Naive thymus-derived CD4-positive, alpha-beta T cell (primary cell): ENCODE measurements at regions not wholly inside any gene's neighbourhood (a gene's known extent, or its start where the extent isn't known, plus 50 kb on each side); places are given as distances from the start of the nearest gene placed in this dataset.
A peak's percentile ranks its signal among the peaks of the same experiment; 100 is the strongest.

Experiments used
- ATAC-seq: fragments of 150-1000 bp; cut with Tn5 transposase; 2 replicates; pipeline ENCODE4 v1.10.0; 2021; ENCODE audit warnings: mild to moderate bottlenecking, moderate library complexity
- CTCF ChIA-PET: fragments of 350-600 bp; sonication (Branson Sonifier 250); formaldehyde crosslinking; loops from one replicate; lab custom pipeline; 2021; ENCODE audit warnings: antibody characterized with exemption; lab: Charles Lee
- POLR2A ChIA-PET: fragments of 350-600 bp; sonication (Branson Sonifier 250); formaldehyde crosslinking; loops from one replicate; lab custom pipeline; 2021; ENCODE audit warnings: antibody characterized with exemption, inconsistent platforms; lab: Charles Lee
- DNase-seq, 9 donors: peaks; one replicate each; pipeline versions ENCODE4 v3.0.0 to v3.0.0-alpha.2; 2020 to 2022; ENCODE audit warnings: mixed read lengths in 1 of 9
- H3K27ac ChIP-seq: one replicate; pipeline ENCODE4 v1.7.0; 2013; ENCODE audit warnings: mild to moderate bottlenecking, low read depth, low read length, moderate library complexity
- H3K27me3 ChIP-seq, 2 donors: one replicate each; pipeline ENCODE4 v1.7.0; 2013; ENCODE audit warnings: low read length in 2 of 2, mild to moderate bottlenecking in 2 of 2, moderate library complexity in 2 of 2; ENCODE audit not compliant: control insufficient read depth in 2 of 2, insufficient read depth in 2 of 2
- H3K36me3 ChIP-seq, 3 experiments: 1 replicate in 2 of 3; 2 replicates in 1 of 3; pipeline ENCODE4 v1.7.0; 2013; ENCODE audit warnings: low read length in 3 of 3, mild to moderate bottlenecking in 3 of 3, moderate library complexity in 1 of 3; ENCODE audit not compliant: insufficient read depth in 3 of 3, control insufficient read depth in 2 of 3
- H3K4me1 ChIP-seq, 2 donors: one replicate each; pipeline ENCODE4 v1.7.0; 2013; ENCODE audit warnings: low read length in 2 of 2, mild to moderate bottlenecking in 2 of 2, moderate library complexity in 1 of 2; ENCODE audit not compliant: control insufficient read depth in 2 of 2, insufficient read depth in 2 of 2
- H3K4me3 ChIP-seq: 2 replicates; pipeline ENCODE4 v1.7.0; 2013; ENCODE audit warnings: mild to moderate bottlenecking, low read length
- H3K9me3 ChIP-seq, 3 experiments: 1 replicate in 2 of 3; 2 replicates in 1 of 3; pipeline ENCODE4 v1.7.0; 2013; ENCODE audit warnings: low read length in 3 of 3; ENCODE audit not compliant: control insufficient read depth in 2 of 3
- H3K27ac Mint-ChIP-seq, 9 donors: one replicate each; pipeline ENCODE4 v1.8.0; 2020 to 2022; ENCODE audit warnings: mixed read lengths in 9 of 9, mild to moderate bottlenecking in 8 of 9, moderate library complexity in 5 of 9, inconsistent platforms in 2 of 9
- H3K27me3 Mint-ChIP-seq, 5 donors: one replicate each; pipeline ENCODE4 v1.8.0; 2021 to 2022; ENCODE audit warnings: mixed read lengths in 5 of 5, mild to moderate bottlenecking in 1 of 5
- H3K36me3 Mint-ChIP-seq, 5 donors: one replicate each; pipeline ENCODE4 v1.8.0; 2020 to 2022; ENCODE audit warnings: mixed read lengths in 5 of 5, mild to moderate bottlenecking in 3 of 5, inconsistent platforms in 1 of 5
- H3K4me1 Mint-ChIP-seq, 7 donors: one replicate each; pipeline ENCODE4 v1.8.0; 2020 to 2022; ENCODE audit warnings: mixed read lengths in 7 of 7, mild to moderate bottlenecking in 3 of 7, inconsistent platforms in 1 of 7
- H3K4me3 Mint-ChIP-seq, 10 donors: one replicate each; pipeline ENCODE4 v1.8.0; 2020 to 2022; ENCODE audit warnings: mild to moderate bottlenecking in 10 of 10, mixed read lengths in 10 of 10, moderate library complexity in 6 of 10, inconsistent platforms in 2 of 10
- H3K9me3 Mint-ChIP-seq, 11 donors: one replicate each; pipeline ENCODE4 v1.8.0; 2020 to 2022; ENCODE audit warnings: mixed read lengths in 11 of 11, mild to moderate bottlenecking in 4 of 11, inconsistent platforms in 1 of 11, moderate library complexity in 1 of 11
- intact Hi-C, 2 donors: fragments of 100-400 bp; cut with micrococcal nuclease; formaldehyde crosslinking; loops; one replicate each; pipeline ENCODE4 v1.15.1; 2023

DNA sequence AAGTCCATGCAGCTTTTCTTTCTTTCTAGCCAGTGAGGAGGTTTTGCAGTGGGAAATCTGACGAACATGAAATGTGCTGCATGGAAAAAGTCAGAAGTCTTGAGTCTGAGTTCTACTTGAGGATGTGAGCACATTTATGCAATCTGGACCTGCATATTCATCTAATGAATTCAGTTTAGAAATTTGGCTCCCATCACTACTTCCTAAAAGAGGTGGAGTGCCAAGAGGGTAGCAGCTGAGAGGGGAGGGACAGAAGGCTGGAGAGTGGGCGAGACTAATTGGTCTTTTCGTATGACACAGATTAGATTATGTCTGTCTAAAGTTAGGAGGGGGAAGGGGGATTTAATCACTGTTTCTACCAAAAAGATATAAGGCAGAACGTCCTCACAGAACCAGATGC, 535.9 kb downstream of the IQCM start:
- no peaks in the 10 kb centered on the region for H3K4me1 Mint-ChIP-seq
- ChIA-PET CTCF (no interaction called here), POLR2A (no interaction called here)
- no peaks in the 10 kb centered on the region for H3K36me3 ChIP-seq
- H3K27me3 ChIP-seq: no peaks in the 10 kb centered on the region
- H3K4me3 ChIP-seq: no peak overlapping the region
- ATAC-seq: no peak
- H3K27me3 Mint-ChIP-seq: peaks cover 0 to 5% (median 0%) of the 10 kb centered on the region in 5 donors
- H3K27ac Mint-ChIP-seq: no peak overlapping the region
- peaks cover 0 to 8% (median 0%) of the 10 kb centered on the region in 11 donors for H3K9me3 Mint-ChIP-seq
- intact Hi-C loops: no loop called here
- no peaks in the 10 kb centered on the region for H3K9me3 ChIP-seq
- no peaks in the 10 kb centered on the region for H3K36me3 Mint-ChIP-seq
- H3K27ac ChIP-seq: no peak overlapping the region
- DNase-seq: no peak
- no peaks in the 10 kb centered on the region for H3K4me1 ChIP-seq
- no peak overlapping the region for H3K4me3 Mint-ChIP-seq

DNA sequence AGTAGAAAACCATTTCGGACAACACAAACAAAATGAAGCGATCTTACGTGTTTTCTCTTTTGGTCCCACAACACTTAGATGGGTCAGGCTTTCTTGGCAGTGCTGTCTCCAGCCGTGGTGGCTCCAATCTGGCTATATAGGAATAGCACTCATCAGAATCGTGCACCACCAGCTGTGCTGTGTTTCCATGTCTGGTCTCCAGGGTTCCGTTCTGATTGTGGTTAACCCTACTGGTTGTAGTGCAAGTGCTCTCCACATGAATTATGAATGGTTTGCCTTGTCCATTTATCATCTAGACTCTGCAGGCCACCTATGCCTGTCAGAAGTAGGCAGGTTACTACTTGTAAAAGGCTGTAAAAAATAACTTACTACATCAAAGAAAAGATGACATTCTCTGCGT, 536.3 kb downstream of the IQCM start:
- H3K27ac ChIP-seq: no peak overlapping the region
- H3K27me3 ChIP-seq: no peaks in the 10 kb centered on the region
- H3K9me3 ChIP-seq: no peaks in the 10 kb centered on the region
- no peaks in the 10 kb centered on the region for H3K36me3 ChIP-seq
- no peaks in the 10 kb centered on the region for H3K4me1 ChIP-seq
- peaks cover 0 to 8% (median 0%) of the 10 kb centered on the region in 11 donors for H3K9me3 Mint-ChIP-seq
- DNase-seq: no peak
- ChIA-PET POLR2A (no interaction called here), CTCF (no interaction called here)
- peaks cover 0 to 5% (median 0%) of the 10 kb centered on the region in 5 donors for H3K27me3 Mint-ChIP-seq
- H3K4me3 ChIP-seq: no peak overlapping the region
- no peak for ATAC-seq
- H3K27ac Mint-ChIP-seq: no peak overlapping the region
- intact Hi-C loops: no loop called here
- no peaks in the 10 kb centered on the region for H3K36me3 Mint-ChIP-seq
- H3K4me1 Mint-ChIP-seq: no peaks in the 10 kb centered on the region
- no peak overlapping the region for H3K4me3 Mint-ChIP-seq

DNA sequence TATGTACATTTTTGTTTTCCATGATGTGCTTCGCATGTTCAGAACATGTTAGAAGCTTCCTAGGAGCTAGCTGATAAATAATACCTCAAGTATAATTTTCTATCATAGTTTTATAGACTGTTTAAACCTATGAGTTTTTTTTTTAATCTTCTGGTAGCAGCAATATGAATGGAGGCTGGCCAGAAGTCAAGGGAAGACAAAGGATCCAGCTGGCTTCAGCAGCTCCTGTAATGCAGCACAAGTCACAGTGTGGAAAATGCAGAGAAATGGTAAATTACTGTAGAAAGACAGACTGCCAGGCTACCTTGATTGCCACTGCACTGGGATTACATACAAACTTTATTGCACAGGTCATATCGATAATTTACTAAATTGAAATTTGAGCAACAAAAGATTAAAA, 537.9 kb downstream of the IQCM start:
- Mint-ChIP-seq H3K27me3 (peaks cover 0 to 5% (median 0%) of the 10 kb centered on the region in 5 donors), H3K27ac (no peak overlapping the region), H3K36me3 (no peaks in the 10 kb centered on the region), H3K4me1 (no peaks in the 10 kb centered on the region), H3K4me3 (no peak overlapping the region), H3K9me3 (peaks cover 0 to 13% (median 0%) of the 10 kb centered on the region in 11 donors)
- ATAC-seq (no peak), DNase-seq (no peak)
- no peaks in the 10 kb centered on the region for H3K4me1 ChIP-seq
- H3K27ac ChIP-seq: no peak overlapping the region
- H3K4me3 ChIP-seq: no peak overlapping the region
- intact Hi-C loops: no loop called here
- POLR2A ChIA-PET: no interaction called here
- no peaks in the 10 kb centered on the region for H3K27me3 ChIP-seq
- H3K9me3 ChIP-seq: no peaks in the 10 kb centered on the region
- H3K36me3 ChIP-seq: no peaks in the 10 kb centered on the region
- CTCF ChIA-PET: no interaction called here

DNA sequence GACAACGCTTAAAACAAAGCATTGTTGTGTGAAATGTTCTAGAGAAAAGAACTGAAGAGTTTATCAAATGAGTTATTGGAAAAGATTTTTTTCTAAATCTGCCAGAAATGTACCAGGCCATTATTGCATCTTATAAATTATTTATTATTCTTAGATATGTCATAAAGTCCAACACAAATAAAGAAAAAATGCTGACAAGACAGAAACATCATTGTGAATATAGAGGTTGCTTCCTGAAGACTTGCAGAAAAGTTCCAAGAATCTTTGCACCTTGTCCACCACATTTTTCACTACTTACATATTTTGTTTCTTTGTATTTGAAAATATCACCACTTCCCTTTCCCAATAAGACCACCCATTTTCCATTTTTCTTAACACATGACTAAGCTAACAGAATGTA, 545.8 kb downstream of the IQCM start:
- H3K27me3 ChIP-seq: no peaks in the 10 kb centered on the region
- H3K4me3 Mint-ChIP-seq: no peak overlapping the region
- H3K27ac ChIP-seq: no peak overlapping the region
- no peaks in the 10 kb centered on the region for H3K9me3 ChIP-seq
- ATAC-seq (no peak), DNase-seq (no peak)
- ChIA-PET CTCF (no interaction called here), POLR2A (no interaction called here)
- no peaks in the 10 kb centered on the region for H3K36me3 Mint-ChIP-seq
- H3K27me3 Mint-ChIP-seq: peaks cover 0 to 6% (median 3%) of the 10 kb centered on the region in 5 donors
- H3K27ac Mint-ChIP-seq: no peak overlapping the region
- no peak overlapping the region for H3K4me3 ChIP-seq
- H3K36me3 ChIP-seq: no peaks in the 10 kb centered on the region
- no peaks in the 10 kb centered on the region for H3K4me1 ChIP-seq
- peaks cover 0 to 10% (median 0%) of the 10 kb centered on the region in 11 donors for H3K9me3 Mint-ChIP-seq
- intact Hi-C loops: loop anchor here in 1 of 2 donors (10.0 kb wide), 1 partner anchor 1345 kb away; no protein-coding TSS in a partner anchor
- H3K4me1 Mint-ChIP-seq: no peaks in the 10 kb centered on the region

DNA sequence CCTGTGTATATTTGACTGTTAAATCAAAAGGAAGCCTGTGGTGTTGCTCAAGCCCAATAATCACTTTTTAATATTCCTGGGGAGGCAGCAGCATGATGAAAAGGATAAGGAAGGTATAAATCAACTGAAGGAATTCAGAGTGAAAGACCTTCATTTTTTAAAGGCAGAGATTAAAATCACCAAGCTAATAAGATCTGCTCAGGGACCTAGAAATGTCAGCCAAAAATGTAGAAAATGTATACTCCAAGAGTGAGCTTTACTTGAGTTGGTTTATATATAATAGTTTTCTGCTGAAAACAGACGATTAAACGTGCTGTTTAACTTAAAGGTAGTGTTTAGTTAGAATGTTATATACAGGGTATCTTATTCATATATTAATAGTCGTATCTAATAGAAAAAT, 549.3 kb downstream of the IQCM start:
- Histone ChIP-seq H3K36me3 (no peaks in the 10 kb centered on the region), H3K27ac (no peak overlapping the region), H3K4me1 (no peaks in the 10 kb centered on the region), H3K9me3 (no peaks in the 10 kb centered on the region), H3K4me3 (no peak overlapping the region), H3K27me3 (no peaks in the 10 kb centered on the region)
- Mint-ChIP-seq H3K4me1 (no peaks in the 10 kb centered on the region), H3K27ac (no peak overlapping the region), H3K36me3 (no peaks in the 10 kb centered on the region), H3K4me3 (no peak overlapping the region), H3K9me3 (peaks cover 0 to 8% (median 3%) of the 10 kb centered on the region in 11 donors), H3K27me3 (peaks cover 0 to 6% (median 0%) of the 10 kb centered on the region in 5 donors)
- ChIA-PET POLR2A (no interaction called here), CTCF (no interaction called here)
- no peak for ATAC-seq
- intact Hi-C loops: loop anchor here in 1 of 2 donors (10.0 kb wide), 1 partner anchor 1342 kb away; no protein-coding TSS in a partner anchor
- DNase-seq: no peak

DNA sequence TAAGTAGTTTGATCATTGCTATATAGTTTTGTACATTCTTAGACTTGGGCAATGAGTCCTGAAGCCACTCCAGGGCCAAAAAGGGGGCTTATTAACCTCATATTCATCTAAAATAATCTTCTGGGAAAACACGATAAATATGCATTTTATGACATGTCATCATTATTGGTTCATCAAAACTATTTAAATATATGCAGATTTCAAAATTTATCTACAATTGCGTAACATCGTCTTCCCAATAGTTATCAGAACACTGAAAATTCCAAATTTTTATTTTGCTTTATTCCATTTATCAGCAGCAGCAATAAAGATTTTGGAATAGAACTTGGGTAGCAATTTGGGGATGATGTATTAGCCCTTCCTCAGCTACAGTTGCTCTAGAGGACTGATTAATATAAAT, 550.0 kb downstream of the IQCM start:
- H3K4me3 Mint-ChIP-seq: no peak overlapping the region
- no peaks in the 10 kb centered on the region for H3K36me3 Mint-ChIP-seq
- no peak for ATAC-seq
- peaks cover 0 to 6% (median 0%) of the 10 kb centered on the region in 5 donors for H3K27me3 Mint-ChIP-seq
- Histone ChIP-seq H3K36me3 (no peaks in the 10 kb centered on the region), H3K4me1 (no peaks in the 10 kb centered on the region), H3K27me3 (no peaks in the 10 kb centered on the region), H3K4me3 (no peak overlapping the region), H3K9me3 (no peaks in the 10 kb centered on the region), H3K27ac (no peak overlapping the region)
- H3K27ac Mint-ChIP-seq: no peak overlapping the region
- peaks cover 0 to 8% (median 3%) of the 10 kb centered on the region in 11 donors for H3K9me3 Mint-ChIP-seq
- CTCF ChIA-PET: no interaction called here
- no peak for DNase-seq
- POLR2A ChIA-PET: no interaction called here
- no peaks in the 10 kb centered on the region for H3K4me1 Mint-ChIP-seq
- intact Hi-C loops: loop anchor here in 1 of 2 donors (10.0 kb wide), 1 partner anchor 1341 kb away; no protein-coding TSS in a partner anchor

DNA sequence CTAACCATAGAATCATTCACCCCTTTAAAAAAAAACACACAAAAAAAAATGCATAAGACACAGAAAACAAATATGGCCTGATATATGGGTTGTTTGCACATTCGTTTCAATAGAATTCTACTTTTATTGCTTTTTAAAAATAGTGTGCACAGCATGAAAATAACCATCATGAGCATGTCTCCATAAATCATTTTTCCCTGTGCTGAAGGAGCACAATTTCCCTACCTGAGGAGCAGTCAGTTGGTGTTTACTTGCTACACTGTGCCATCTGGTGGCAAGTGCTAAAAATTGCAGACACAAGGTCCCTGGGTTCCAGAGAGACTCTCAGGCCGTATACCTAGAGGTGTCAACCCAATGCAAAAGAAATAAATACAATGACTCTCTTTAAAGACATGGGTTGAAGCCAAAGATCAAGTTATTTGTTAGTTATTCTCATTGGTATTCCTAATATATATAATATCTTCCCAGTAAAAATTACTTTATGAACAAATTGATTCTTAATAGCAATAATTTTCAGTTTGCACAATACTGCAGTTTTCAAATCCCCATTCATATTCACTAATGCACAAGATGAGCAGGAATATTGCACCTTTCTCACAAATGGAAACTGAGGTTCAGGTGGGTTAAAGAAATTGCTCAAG, 551.4 kb downstream of the IQCM start:
- ChIA-PET POLR2A (no interaction called here), CTCF (no interaction called here)
- Histone ChIP-seq H3K27me3 (no peaks in the 10 kb centered on the region), H3K4me3 (no peak overlapping the region), H3K36me3 (no peaks in the 10 kb centered on the region), H3K4me1 (no peaks in the 10 kb centered on the region), H3K9me3 (no peaks in the 10 kb centered on the region), H3K27ac (no peak overlapping the region)
- DNase-seq (peak in 2 of 9 donors; percentile 5 to 14), ATAC-seq (no peak)
- intact Hi-C loops: loop anchor here in 1 of 2 donors (5.0 to 10.0 kb wide), 2 partner anchors 1282 to 1339 kb away; no protein-coding TSS in a partner anchor
- Mint-ChIP-seq H3K36me3 (no peaks in the 10 kb centered on the region), H3K27me3 (peaks cover 0 to 6% (median 0%) of the 10 kb centered on the region in 5 donors), H3K4me1 (no peaks in the 10 kb centered on the region), H3K27ac (no peak overlapping the region), H3K9me3 (peaks cover 0 to 8% (median 3%) of the 10 kb centered on the region in 11 donors), H3K4me3 (no peak overlapping the region)
